HL-60/S4 treated with retinoic acid at 250 ng/mL for 4 days and 3 days (cell line): ENCODE measurements at regions not wholly inside any gene's neighbourhood (a gene's known extent, or its start where the extent isn't known, plus 50 kb on each side); places are given as distances from the start of the nearest gene placed in this dataset.
"Not testable (repeated sequence)": the region's sequence is repeated elsewhere in the genome, so short reads cannot be mapped to it uniquely, and the experiment has no call there.

Experiments
- in situ Hi-C: fragments of 300-500 bp; cut with MboI; formaldehyde crosslinking; loops from 2 replicates; pipeline ENCODE4 v1.7.0; 2022; ENCODE audit warnings: low sequenced_read_pairs

DNA sequence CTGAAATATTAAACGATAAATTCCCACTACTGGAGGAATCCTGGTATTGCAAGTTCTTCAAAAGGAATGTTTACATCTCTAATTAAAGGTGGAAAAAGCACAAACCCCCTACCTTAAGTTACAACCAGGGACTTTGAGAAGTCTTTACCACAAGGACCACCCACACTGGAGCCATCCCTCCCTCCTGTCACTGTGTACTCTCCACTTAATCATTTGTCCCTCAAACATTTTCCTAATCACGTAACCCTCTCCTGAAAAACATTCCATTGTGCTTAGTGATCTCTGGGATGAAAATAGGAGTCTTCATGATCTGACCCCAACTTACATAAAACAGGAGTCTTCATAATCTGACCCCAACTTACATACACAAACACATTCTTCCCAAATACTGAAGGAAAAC, 85.7 kb downstream of the SUCLG1 start:
- in situ Hi-C loops = no loop called here

GRCh38 chr2:84362541-84362940, 96.5 kb downstream of the SUCLG1 start:
- in situ Hi-C loops = no loop called here

GRCh38 chr2:84338069-84338468, 121.0 kb downstream of the SUCLG1 start:
- in situ Hi-C loops = no loop called here

DNA sequence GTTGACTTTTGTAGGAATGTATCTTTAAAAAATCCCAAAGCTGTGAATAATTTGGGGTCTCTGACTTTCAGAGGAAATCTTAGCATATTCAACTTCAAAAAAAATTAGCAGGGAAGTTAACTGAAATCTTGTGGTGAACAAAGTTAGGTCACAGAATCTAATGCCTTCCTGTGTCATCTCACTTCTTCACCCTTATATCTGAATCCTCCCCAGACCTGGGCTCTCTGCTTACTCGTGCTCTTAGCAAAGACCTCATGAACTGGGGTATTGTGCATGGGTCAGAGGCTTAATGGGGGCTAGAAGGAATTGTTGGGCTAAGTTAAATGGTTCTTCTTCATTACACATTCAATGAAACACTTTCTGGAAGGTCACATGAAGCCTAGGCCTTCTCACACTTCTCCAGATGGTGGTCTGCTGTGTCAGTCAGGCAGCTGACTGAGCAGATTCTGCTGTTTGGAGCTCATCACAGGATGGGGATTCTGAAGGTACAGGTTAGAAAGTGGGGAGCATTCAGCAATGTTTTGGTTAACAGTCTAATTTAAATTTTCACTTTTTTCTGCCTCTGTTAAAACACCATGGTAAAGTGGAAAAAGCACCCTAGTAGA, 131.3 kb downstream of the SUCLG1 start:
- in situ Hi-C loops = no loop called here

GRCh38 chr2:84326831-84327432, 132.1 kb downstream of the SUCLG1 start:
- in situ Hi-C loops = no loop called here

GRCh38 chr2:84323890-84324289, 135.2 kb downstream of the SUCLG1 start:
- in situ Hi-C loops = no loop called here

GRCh38 chr2:84320940-84321339, 138.1 kb downstream of the SUCLG1 start:
- in situ Hi-C loops = no loop called here

DNA sequence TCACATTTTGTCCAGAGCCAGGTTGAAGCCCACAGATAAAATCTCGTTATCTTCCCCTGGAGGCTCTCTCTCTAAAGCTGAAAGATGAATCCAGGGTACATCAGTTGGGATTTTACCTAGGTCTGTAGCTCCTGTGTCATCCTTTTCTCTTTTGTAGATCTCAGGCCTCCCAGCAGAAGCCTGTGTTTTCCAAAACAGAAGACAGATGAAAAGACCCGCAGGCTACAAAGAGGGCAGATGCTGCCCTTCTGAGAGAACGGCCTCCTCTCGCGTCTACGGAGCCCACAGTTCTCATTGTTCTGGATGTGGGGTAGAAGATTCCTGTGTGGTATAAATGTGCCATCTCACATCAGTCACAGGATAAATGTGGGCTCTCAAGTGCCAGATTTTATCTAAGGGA, 139.5 kb downstream of the SUCLG1 start:
- in situ Hi-C loops = no loop called here

- in situ Hi-C loops = no loop called here
Measured at GRCh38 chr2:84317135-84317534, 141.9 kb downstream of the SUCLG1 start.

DNA sequence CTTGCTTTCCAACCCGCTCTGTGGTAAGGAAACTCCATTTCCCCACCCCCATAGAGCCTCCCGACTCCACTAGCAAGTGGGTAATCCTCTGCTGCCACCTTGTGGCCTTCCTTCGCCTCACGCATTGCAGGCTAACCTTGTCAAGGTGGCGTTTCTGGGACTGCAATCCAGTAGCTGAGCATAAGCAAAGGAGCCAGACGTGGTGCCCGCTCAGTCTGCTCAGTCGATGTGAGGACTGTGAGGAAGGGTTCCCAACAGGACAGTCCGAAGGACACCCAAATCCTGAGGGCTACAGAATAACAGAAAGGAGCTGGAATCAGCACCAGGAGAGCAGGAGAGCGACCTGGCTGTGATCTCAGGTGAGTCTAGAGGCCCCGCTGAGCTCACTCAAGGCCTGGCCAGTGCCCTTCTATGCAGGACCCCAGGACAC, 144.2 kb downstream of the SUCLG1 start:
- in situ Hi-C loops = no loop called here

GRCh38 chr2:84314250-84314649, 144.8 kb downstream of the SUCLG1 start:
- in situ Hi-C loops = no loop called here

DNA sequence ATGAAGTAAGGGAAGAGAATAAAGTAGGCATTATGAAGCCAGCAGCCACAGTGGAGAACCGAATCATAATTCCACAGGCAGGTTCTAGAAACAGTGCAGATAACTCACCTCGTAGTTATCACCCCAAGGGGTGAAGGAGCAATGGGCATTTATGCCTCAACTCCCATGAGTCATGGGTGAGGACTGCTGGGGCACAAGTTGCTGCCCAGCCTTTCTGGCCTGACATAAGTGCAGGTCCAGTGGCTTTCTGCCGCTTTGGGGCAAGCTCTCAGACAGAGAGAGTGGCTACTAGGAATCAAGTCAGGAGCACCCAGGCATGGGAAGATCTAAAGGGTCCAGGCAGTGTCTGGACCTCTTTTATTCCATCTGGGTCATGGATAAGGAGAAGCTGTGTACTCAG, 149.8 kb downstream of the SUCLG1 start:
- in situ Hi-C loops = no loop called here

- in situ Hi-C loops = no loop called here
Measured at GRCh38 chr2:84306361-84306760, 152.7 kb downstream of the SUCLG1 start.

- in situ Hi-C loops = no loop called here
Measured at GRCh38 chr2:84302513-84303412, 156.3 kb downstream of the SUCLG1 start.

DNA sequence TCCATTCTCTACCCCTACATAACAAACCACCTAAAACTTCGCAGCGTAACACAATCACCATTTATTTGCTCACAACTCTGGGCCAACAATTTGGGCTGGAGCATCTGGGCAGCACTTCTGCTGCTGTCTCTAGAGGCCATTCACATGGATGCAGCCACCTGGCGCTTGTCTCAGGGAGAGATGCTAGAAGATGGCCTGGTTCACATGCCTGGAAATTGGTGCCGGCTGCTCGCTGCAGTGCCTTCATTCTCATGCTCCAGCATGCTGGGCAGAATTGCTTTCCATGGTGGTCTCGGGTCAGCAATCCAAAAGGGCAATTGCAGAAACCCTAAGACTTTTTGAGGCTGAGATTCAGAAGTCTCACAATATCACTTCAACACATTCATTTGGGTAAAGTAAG, 157.4 kb downstream of the SUCLG1 start:
- in situ Hi-C loops = no loop called here

- in situ Hi-C loops = no loop called here
Measured at GRCh38 chr2:84300696-84301029, 158.4 kb downstream of the SUCLG1 start.

- in situ Hi-C loops = not testable (repeated sequence)
Measured at GRCh38 chr2:84300001-84300695, 158.9 kb downstream of the SUCLG1 start.

DNA sequence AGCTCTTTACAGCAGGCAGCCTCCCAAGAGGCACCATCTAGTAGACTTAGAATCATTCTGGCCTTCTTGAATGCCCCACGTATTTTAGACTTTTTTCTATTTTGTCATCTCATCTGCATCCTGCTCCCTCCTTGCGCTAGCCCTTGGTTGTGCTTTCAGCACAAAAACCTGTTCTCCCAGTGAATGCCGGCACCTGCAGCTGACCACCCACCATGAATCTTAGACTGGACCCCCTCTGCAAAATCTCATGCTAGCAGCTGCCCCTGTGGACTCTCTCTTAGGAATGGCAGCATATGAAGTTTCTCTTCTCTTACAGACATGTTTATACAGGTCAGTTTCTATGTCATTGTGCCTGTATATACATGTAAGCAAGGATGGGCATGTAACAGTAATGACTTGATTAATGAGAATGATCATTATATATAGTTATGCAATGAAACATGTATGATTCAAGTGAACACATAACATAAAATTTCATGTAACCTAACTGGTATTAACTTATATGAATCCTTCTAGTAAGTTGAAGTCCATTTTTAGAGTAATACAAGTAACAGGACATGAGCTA, 159.8 kb downstream of the SUCLG1 start:
- in situ Hi-C loops = no loop called here

GRCh38 chr2:84297155-84297554, 161.9 kb downstream of the SUCLG1 start:
- in situ Hi-C loops = no loop called here

DNA sequence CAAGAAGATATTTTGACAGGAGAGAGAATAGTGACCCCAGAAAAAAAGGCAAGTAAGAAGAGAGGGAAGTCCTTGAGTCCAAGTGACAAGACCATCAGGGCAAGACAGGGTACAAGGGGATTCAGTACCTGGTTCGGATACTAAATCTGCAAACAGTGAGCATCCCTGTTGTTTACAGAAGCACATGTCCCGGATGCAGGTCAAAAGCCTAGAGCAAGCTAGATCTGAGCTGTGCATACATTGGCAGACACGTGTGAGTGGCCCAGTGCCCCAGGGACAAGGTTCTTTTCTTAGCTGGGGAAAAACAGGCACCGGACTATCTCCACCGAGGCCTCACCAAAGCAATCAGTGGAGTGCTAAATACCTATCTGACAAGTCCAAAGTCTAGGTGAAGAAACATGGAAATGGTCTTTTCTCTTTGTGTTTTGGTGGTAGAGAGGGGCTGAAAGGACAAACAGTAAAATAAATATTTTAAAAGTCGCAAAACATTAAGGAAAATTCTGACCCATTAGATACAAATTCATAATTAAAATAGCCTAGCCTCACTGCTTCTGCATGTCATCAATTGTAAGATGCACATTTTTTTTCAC, 165.2 kb downstream of the SUCLG1 start:
- in situ Hi-C loops = no loop called here

DNA sequence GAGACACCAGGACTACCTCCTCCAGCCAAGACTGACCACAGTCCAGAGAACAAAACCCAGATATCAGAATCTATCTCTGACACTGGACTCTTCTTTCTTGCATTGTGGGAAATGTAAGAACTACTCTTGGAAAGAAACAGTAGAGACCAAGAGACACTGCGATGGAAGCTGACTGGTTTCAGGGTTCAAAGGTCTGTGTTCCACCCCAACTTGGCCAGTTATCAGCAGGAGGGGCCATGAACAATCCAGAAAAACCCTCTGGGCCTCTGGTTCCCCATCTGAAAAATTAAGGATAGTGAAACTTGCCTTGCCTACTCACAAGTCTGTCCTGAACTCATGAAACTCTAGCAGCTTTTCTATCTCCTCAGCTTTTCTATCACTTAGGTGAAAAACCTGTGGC, 166.5 kb downstream of the SUCLG1 start:
- in situ Hi-C loops = no loop called here
